ENCODE measurements at regions not wholly inside any gene's neighbourhood (a gene's known extent, or its start where the extent isn't known, plus 50 kb on each side); places are given as distances from the start of the nearest gene placed in this dataset.

DNA sequence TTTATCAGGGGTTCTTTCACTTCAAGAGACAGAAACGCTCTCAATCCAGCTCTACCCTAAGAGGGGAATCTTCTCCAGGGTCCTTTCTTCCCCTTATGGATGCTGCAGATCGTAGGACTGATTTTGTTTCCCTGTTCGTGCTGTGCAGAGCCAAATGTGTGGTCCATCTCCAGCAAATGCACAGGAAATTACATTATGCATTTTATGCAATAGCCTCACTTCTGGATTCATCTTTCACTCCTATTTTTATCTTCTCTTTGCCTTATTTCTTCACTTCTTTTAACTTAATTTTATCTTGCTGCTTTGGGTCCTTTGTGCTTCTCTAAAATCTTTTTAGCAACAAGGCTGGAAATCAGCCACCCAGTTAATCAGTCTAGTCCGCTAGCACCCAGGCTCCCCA, 184.5 kb upstream of the INHBA start:
- Histone ChIP-seq H3K4me1 (no peaks in the 10 kb centered on the region), H3K27ac (no peak overlapping the region), H3K9me3 (no peaks in the 10 kb centered on the region), H3K36me3 (no peaks in the 10 kb centered on the region), H3K4me3 (replicated peaks in 1 of 3) (no peak overlapping the region), H3K27me3 (no peaks in the 10 kb centered on the region)
- TF ChIP-seq POLR2A (IDR thresholded peaks at IDR 0.05), result no peak
- TF ChIP-seq CTCF (IDR thresholded peaks at IDR 0.05), result no peak
- 77 to 91% methylated on average over 4 of the region's 4 CpGs for WGBS, 2 donors
- intact Hi-C loops (cut with DNase I), result no loop called here
- no peak for DNase-seq

DNA sequence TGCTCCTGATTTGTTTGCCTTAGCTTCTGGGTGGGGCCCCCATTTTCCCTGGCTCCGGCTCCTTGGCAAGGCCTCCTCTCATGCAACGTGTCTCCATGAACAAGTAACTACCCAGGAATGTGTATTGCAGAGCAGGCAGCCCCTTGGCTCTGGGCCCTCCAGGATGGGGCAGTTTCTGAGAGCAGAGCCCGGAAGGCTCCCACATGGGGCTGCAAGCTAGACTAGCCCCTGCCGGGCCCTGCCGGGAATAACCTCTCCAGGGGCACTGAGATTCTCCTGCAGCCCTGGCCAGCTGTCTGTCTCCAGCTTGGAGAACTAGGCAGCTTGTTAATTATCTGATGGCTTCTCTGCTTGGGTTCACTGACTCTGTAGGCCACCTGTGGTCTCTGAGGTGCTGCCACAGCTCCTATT, 184.0 kb upstream of the INHBA start:
- Histone ChIP-seq H3K27me3 (no peaks in the 10 kb centered on the region), H3K36me3 (no peaks in the 10 kb centered on the region), H3K4me3 (replicated peaks in 1 of 3) (no peak overlapping the region), H3K4me1 (no peaks in the 10 kb centered on the region), H3K9me3 (no peaks in the 10 kb centered on the region), H3K27ac (no peak overlapping the region)
- WGBS, 2 donors, result 27 to 31% methylated on average over 5 of the region's 5 CpGs
- no peak for DNase-seq
- TF ChIP-seq POLR2A (IDR thresholded peaks at IDR 0.05), result no peak
- TF ChIP-seq CTCF (IDR thresholded peaks at IDR 0.05), result no peak
- intact Hi-C loops (cut with DNase I), result no loop called here

- Histone ChIP-seq H3K27me3 (no peaks in the 10 kb centered on the region), H3K4me1 (no peaks in the 10 kb centered on the region), H3K27ac (no peak overlapping the region), H3K36me3 (no peaks in the 10 kb centered on the region), H3K9me3 (no peaks in the 10 kb centered on the region), H3K4me3 (replicated peaks in 1 of 3) (no peak overlapping the region)
- DNase-seq, result no peak
- intact Hi-C loops (cut with DNase I), result no loop called here
- 66 to 70% methylated on average over 6 of the region's 6 CpGs for WGBS, 2 donors
- TF ChIP-seq POLR2A (IDR thresholded peaks at IDR 0.05) (no peak), CTCF (IDR thresholded peaks at IDR 0.05) (no peak)
Measured at GRCh38 chr7:41886262-41886900, 183.5 kb upstream of the INHBA start.

DNA sequence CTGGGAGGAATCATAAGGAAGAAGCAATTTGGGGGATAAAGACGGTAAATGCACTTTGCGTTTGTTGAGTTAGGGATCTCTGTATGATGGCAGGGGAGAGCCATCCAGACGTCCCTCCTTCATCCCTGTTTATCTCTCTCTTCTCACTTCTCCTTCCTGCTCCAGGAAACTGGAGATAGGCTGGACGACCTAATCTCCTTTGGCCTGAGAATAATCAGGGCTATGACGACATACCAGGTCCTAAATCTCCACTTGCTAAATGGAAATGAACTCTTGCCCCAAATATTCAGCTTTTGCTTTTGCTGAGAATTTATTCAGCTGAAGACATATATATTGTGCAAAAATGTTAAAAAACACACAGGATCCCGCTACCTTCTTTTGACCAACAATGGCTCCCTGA, 182.9 kb upstream of the INHBA start:
- Histone ChIP-seq H3K4me3 (replicated peaks in 1 of 3) (no peak overlapping the region), H3K4me1 (no peaks in the 10 kb centered on the region), H3K9me3 (no peaks in the 10 kb centered on the region), H3K27me3 (no peaks in the 10 kb centered on the region), H3K36me3 (no peaks in the 10 kb centered on the region), H3K27ac (no peak overlapping the region)
- WGBS, 2 donors, result 62 to 82% methylated on average over 6 of the region's 6 CpGs
- DNase-seq, result no peak
- TF ChIP-seq CTCF (IDR thresholded peaks at IDR 0.05) (no peak), POLR2A (IDR thresholded peaks at IDR 0.05) (no peak)
- intact Hi-C loops (cut with DNase I), result no loop called here

GRCh38 chr7:41885078-41885477, 182.2 kb upstream of the INHBA start:
- no peak for DNase-seq
- H3K9me3 ChIP-seq, result no peaks in the 10 kb centered on the region
- no peaks in the 10 kb centered on the region for H3K4me1 ChIP-seq
- TF ChIP-seq CTCF (IDR thresholded peaks at IDR 0.05) (no peak), POLR2A (IDR thresholded peaks at IDR 0.05) (no peak)
- no peak overlapping the region for H3K4me3 ChIP-seq (replicated peaks in 1 of 3)
- intact Hi-C loops (cut with DNase I), result no loop called here
- no peaks in the 10 kb centered on the region for H3K36me3 ChIP-seq
- H3K27me3 ChIP-seq, result no peaks in the 10 kb centered on the region
- H3K27ac ChIP-seq, result no peak overlapping the region
